GM12878 (cell line): ENCODE measurements at regions not wholly inside any gene's neighbourhood (a gene's known extent, or its start where the extent isn't known, plus 50 kb on each side); places are given as distances from the start of the nearest gene placed in this dataset.

Source experiments
- ATF3 ChIP-seq: IDR thresholded peaks from 2 replicates; pipeline ENCODE4 v1.6.1; 2011; ENCODE audit warnings: low read depth, mild to moderate bottlenecking, low read length, moderate library complexity, borderline replicate concordance; ENCODE audit errors: extremely low read depth
- ESRRA ChIP-seq: IDR thresholded peaks from 2 replicates; pipeline ENCODE4 v1.6.1; 2012; ENCODE audit warnings: mild to moderate bottlenecking, low read length, improper control_type of control experiment
- EZH2 ChIP-seq: IDR thresholded peaks from 2 replicates; pipeline ENCODE4 v1.6.1; 2012; ENCODE audit warnings: low read depth, mild to moderate bottlenecking, control low read depth, inconsistent platforms, low read length, borderline replicate concordance; ENCODE audit not compliant: control insufficient read depth
- POLR2AphosphoS5 ChIP-seq: IDR thresholded peaks from 2 replicates; pipeline ENCODE4 v1.6.1; 2011; ENCODE audit warnings: mild to moderate bottlenecking, low read length, inconsistent platforms
- SKIL ChIP-seq: fragments of 450-650 bp; IDR thresholded peaks from 2 replicates; pipeline ENCODE4 v1.6.1; 2017; ENCODE audit warnings: mild to moderate bottlenecking, low read depth, inconsistent platforms; ENCODE audit not compliant: poor library complexity, severe bottlenecking

DNA sequence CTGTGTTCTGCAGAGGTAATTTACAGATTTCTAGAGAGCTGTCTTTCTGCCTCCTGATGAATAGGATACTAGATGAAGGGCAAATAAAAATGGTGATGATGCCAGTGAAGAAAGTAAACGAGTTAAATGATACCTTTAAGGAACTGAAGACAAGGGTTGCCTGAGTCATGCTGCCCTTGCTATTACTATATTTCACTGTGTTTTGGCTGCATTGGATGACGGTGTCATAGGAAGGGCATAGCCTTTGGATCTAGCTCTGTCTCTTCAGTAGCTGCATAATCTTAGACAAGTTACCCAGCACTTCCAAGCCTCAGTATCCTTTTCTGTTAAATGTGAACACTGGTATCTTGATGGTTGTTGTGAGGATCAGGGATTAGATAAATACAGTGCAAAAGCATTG, 131.5 kb upstream of the FGGY start:
- TF ChIP-seq POLR2AphosphoS5 (no peak), ESRRA (no peak), ATF3 (no peak), EZH2 (no peak), SKIL (no peak)
